A549 (cell line): ENCODE measurements at regions not wholly inside any gene's neighbourhood (a gene's known extent, or its start where the extent isn't known, plus 50 kb on each side); places are given as distances from the start of the nearest gene placed in this dataset.

Experiments
- ATAC-seq, 2 experiments: fragments of 200-7000 bp in 1 of 2; fragments of >200 bp in 1 of 2; cut with Nextera tagmentation in 1 of 2; cut with Tn5 transposase in 1 of 2; 3 replicates each; pipeline versions ENCODE4 v1.8.0 to v1.9.1; 2018 to 2020; ENCODE audit warnings: mild to moderate bottlenecking in 1 of 2, moderate library complexity in 1 of 2
- CTCF ChIA-PET: fragments of 300-600 bp; sonication (Branson Sonifier 250); formaldehyde crosslinking; extraction: SDS; loops from one replicate; lab custom pipeline; 2021; ENCODE audit warnings: antibody characterized with exemption, inconsistent platforms; lab: Yijun Ruan, JAX
- POLR2A ChIA-PET: fragments of 350-600 bp; formaldehyde crosslinking; extraction: SDS; loops from one replicate; lab custom pipeline; 2021; ENCODE audit warnings: antibody characterized with exemption, inconsistent platforms; lab: Yijun Ruan, JAX
- DNase-seq, 2 experiments: peaks; one replicate each; pipeline versions ENCODE4 v3.0.0 to v3.0.0-alpha.2; 2011 to 2016; ENCODE audit warnings: low read depth in 1 of 2, low spot score in 1 of 2
- FAIRE-seq: peaks from 2 replicates; lab custom pipeline; 2011; peaks lifted over from hg19 to GRCh38; lab: Jason Lieb, UNC
- H3K27ac ChIP-seq, 2 experiments: fragments of >200 bp; sonication (Bioruptor Twin); formaldehyde crosslinking; 3 replicates each; pipeline ENCODE4 v1.5.1; 2016 to 2017
- H3K4me1 ChIP-seq: fragments of >200 bp; sonication (Bioruptor Twin); formaldehyde crosslinking; 3 replicates; pipeline ENCODE4 v1.6.1; 2016
- H3K4me2 ChIP-seq: fragments of >200 bp; sonication (Bioruptor Twin); formaldehyde crosslinking; 3 replicates; pipeline ENCODE4 v1.6.1; 2016
- H3K4me3 ChIP-seq: fragments of >200 bp; sonication (Bioruptor Twin); formaldehyde crosslinking; 3 replicates; pipeline ENCODE4 v1.5.1; 2016
- H3K9me3 ChIP-seq: fragments of >200 bp; sonication (Bioruptor Twin); formaldehyde crosslinking; 3 replicates; pipeline ENCODE4 v1.6.1; 2016
- BCL3 ChIP-seq: fragments of >200 bp; sonication (Bioruptor Twin); formaldehyde crosslinking; IDR thresholded peaks from 3 replicates; pipeline ENCODE4 v1.6.1; 2016
- CBX8 ChIP-seq: fragments of 200-600 bp; sonication (generic); IDR thresholded peaks from 2 replicates; pipeline ENCODE4 v1.6.1; 2016
- CHD4 ChIP-seq: fragments of 200-600 bp; sonication (generic); IDR thresholded peaks from 2 replicates; pipeline ENCODE4 v1.6.1; 2016; ENCODE audit warnings: antibody characterized with exemption, mild to moderate bottlenecking, borderline replicate concordance
- E2F6 ChIP-seq: IDR thresholded peaks from 2 replicates; pipeline ENCODE4 v1.6.1; 2012; ENCODE audit warnings: low read depth, borderline replicate concordance
- EHMT2 ChIP-seq: fragments of 200-600 bp; sonication (generic); IDR thresholded peaks from 2 replicates; pipeline ENCODE4 v1.6.1; 2016; ENCODE audit warnings: antibody characterized with exemption, low read depth, mild to moderate bottlenecking, moderate library complexity
- EP300 ChIP-seq, 2 experiments: fragments of >200 bp; sonication (Bioruptor Twin); formaldehyde crosslinking; IDR thresholded peaks; 2 replicates in 1 of 2; 3 replicates in 1 of 2; pipeline ENCODE4 v1.6.1; 2016 to 2017
- ESRRA ChIP-seq: fragments of 150-350 bp; IDR thresholded peaks from 2 replicates; pipeline ENCODE4 v1.6.1; 2014; ENCODE audit warnings: mild to moderate bottlenecking, low read length, borderline replicate concordance
- FOSB ChIP-seq: fragments of 250-450 bp; sonication (Bioruptor Pico); IDR thresholded peaks from 2 replicates; pipeline ENCODE4 v1.5.0; 2020; ENCODE audit warnings: mild to moderate bottlenecking, moderate library complexity
- FOSL2 ChIP-seq, 2 experiments: fragments of 450-650 bp in 1 of 2; fragments of >200 bp in 1 of 2; sonication (Bioruptor Twin) in 1 of 2; formaldehyde crosslinking; IDR thresholded peaks; 2 replicates each; pipeline versions ENCODE4 v1.5.0 to v1.6.1; 2016 to 2020; ENCODE audit warnings: mild to moderate bottlenecking in 1 of 2, moderate library complexity in 1 of 2
- FOXS1 ChIP-seq: fragments of 250-450 bp; sonication (Bioruptor Pico); IDR thresholded peaks from 2 replicates; pipeline ENCODE4 v1.5.0; 2020; ENCODE audit warnings: mild to moderate bottlenecking, moderate library complexity
- GATA3 ChIP-seq: IDR thresholded peaks from 2 replicates; pipeline ENCODE4 v1.6.1; 2012; ENCODE audit warnings: borderline replicate concordance
- HDAC2 ChIP-seq: fragments of 200-600 bp; sonication (generic); IDR thresholded peaks from 2 replicates; pipeline ENCODE4 v1.6.1; 2016
- HEYL ChIP-seq: fragments of 250-450 bp; sonication (Bioruptor Pico); IDR thresholded peaks from 2 replicates; pipeline ENCODE4 v1.8.0; 2021; ENCODE audit warnings: mild to moderate bottlenecking, moderate library complexity
- HOXB5 ChIP-seq: fragments of 250-450 bp; sonication (Bioruptor Pico); IDR thresholded peaks from 2 replicates; pipeline ENCODE4 v1.5.0; 2020; ENCODE audit warnings: mild to moderate bottlenecking, moderate library complexity
- JUN ChIP-seq, 2 experiments: fragments of >200 bp; sonication (Bioruptor Twin); formaldehyde crosslinking; IDR thresholded peaks; 2 replicates in 1 of 2; 3 replicates in 1 of 2; pipeline ENCODE4 v1.6.1; 2016 to 2017
- JUNB ChIP-seq: fragments of >200 bp; sonication (Bioruptor Twin); formaldehyde crosslinking; IDR thresholded peaks from 2 replicates; pipeline ENCODE4 v1.6.1; 2016
- MAZ ChIP-seq: fragments of 150-350 bp; IDR thresholded peaks from 2 replicates; pipeline ENCODE4 v1.6.1; 2014; ENCODE audit warnings: antibody characterized with exemption, low read depth, low read length, borderline replicate concordance
- MYC ChIP-seq: IDR thresholded peaks from 2 replicates; pipeline ENCODE4 v1.6.1; 2012; ENCODE audit warnings: mild to moderate bottlenecking, inconsistent platforms, low read length, improper control_type of control experiment, borderline replicate concordance
- NFE2L2 ChIP-seq: fragments of 150-350 bp; conservative IDR thresholded peaks from 2 replicates; pipeline ENCODE4 v1.6.1; 2014; ENCODE audit warnings: low read length
- NPAS2 ChIP-seq: fragments of 250-450 bp; sonication (Bioruptor Pico); IDR thresholded peaks from 2 replicates; pipeline ENCODE4 v1.8.0; 2022; ENCODE audit warnings: mild to moderate bottlenecking, moderate library complexity, borderline replicate concordance
- NR3C1 ChIP-seq: fragments of >200 bp; sonication (Bioruptor Twin); formaldehyde crosslinking; IDR thresholded peaks from 3 replicates; pipeline ENCODE4 v1.6.1; 2017
- RAD21 ChIP-seq, 2 experiments: fragments of >200 bp in 1 of 2; sonication (Bioruptor Twin) in 1 of 2; formaldehyde crosslinking in 1 of 2; IDR thresholded peaks in 1 of 2; conservative IDR thresholded peaks in 1 of 2; 2 replicates in 1 of 2; 3 replicates in 1 of 2; pipeline ENCODE4 v1.6.1; 2012 to 2018; ENCODE audit warnings: inconsistent platforms in 1 of 2
- RARB ChIP-seq: fragments of 250-450 bp; sonication (Bioruptor Pico); IDR thresholded peaks from 2 replicates; pipeline ENCODE4 v1.8.0; 2021; ENCODE audit warnings: mild to moderate bottlenecking, moderate library complexity
- RFX5 ChIP-seq: fragments of 450-650 bp; IDR thresholded peaks from 2 replicates; pipeline ENCODE4 v1.7.1; 2014; ENCODE audit warnings: antibody characterized with exemption, mild to moderate bottlenecking, moderate library complexity
- SMC3 ChIP-seq: fragments of >200 bp; sonication (Bioruptor Twin); formaldehyde crosslinking; IDR thresholded peaks from 3 replicates; pipeline ENCODE4 v1.6.1; 2018; ENCODE audit warnings: inconsistent platforms
- TFCP2L1 ChIP-seq: fragments of 250-450 bp; sonication (Bioruptor Pico); IDR thresholded peaks from 2 replicates; pipeline ENCODE4 v1.5.0; 2021; ENCODE audit warnings: mild to moderate bottlenecking
- TP53 ChIP-seq: fragments of 250-450 bp; sonication (Bioruptor Pico); IDR thresholded peaks from 2 replicates; pipeline ENCODE4 v1.5.0; 2021; ENCODE audit warnings: mild to moderate bottlenecking, moderate library complexity
- USF2 ChIP-seq: fragments of 450-650 bp; IDR thresholded peaks from 2 replicates; pipeline ENCODE4 v1.6.1; 2014; ENCODE audit warnings: antibody characterized with exemption
- ZNF302 ChIP-seq: fragments of 250-450 bp; sonication (Bioruptor Pico); IDR thresholded peaks from 2 replicates; pipeline ENCODE4 v1.9.0; 2021; ENCODE audit warnings: inconsistent platforms, mild to moderate bottlenecking, moderate library complexity
- WGBS: methylation state at CpG from one replicate; pipeline ENCODE4 v1.1.6; 2017; ENCODE audit errors: missing lambda C conversion rate; 5-methylcytosine and 5-hydroxymethylcytosine counted together

DNA sequence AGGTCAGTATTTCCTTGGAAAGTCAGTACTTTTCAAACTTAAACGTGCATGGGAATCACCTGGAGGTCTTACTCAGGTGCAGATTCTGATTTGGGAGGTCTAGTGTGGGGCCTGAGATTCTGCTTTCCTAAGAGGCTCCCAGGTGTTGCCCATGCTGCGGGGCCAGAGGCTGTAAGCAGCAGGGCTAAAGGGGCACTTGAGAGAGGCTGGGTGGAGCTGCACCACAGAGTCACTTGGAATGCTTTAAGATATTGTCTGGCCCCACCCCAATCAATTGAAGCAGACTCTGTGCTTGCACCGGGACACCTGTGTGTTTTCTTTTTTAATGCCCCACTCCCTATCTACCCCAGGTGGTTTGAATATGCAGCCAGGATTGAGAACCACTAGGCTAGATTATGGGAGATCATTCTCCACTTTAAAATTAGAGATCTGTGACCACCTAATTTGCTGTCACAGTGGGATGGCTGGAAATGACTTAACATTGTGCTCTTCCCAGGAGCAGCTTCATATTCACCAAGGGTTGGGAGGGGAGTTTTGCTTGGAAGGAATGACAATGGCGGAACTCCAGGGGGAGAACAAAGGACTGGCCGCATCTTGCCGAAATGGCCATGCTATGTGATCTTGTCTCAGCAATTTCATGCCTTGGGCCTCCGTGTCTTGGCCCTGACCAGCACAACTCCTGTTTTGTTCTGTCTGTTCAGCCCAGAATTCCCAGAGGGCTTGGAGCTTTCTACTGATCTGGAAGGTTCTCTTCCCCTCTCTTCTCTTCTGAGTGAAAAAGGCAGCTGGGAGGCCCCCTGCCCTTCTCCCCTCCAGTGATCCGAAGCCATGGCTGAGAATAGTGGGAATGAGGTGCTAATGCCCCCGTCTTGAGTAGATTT is 80.2 kb downstream of the FAM241B start:
- no peak overlapping the region for H3K27ac ChIP-seq
- FAIRE-seq: no peak
- DNase-seq: no peak
- H3K4me1 ChIP-seq: no peaks in the 10 kb centered on the region
- no peak overlapping the region for H3K4me2 ChIP-seq
- no peaks in the 10 kb centered on the region; the same call in 2 of the 3 replicates for H3K9me3 ChIP-seq
- no peak for ATAC-seq
- H3K4me3 ChIP-seq: no peak overlapping the region
- CTCF ChIA-PET: interaction anchor here (4.2 kb wide), 1 partner anchor 14 kb away, joined by 21 read pairs; no protein-coding TSS in a partner anchor
- POLR2A ChIA-PET: no interaction called here
- WGBS: 48% methylated on average over 9 of the region's 9 CpGs
- TF ChIP-seq RFX5: no peak
- TF ChIP-seq CBX8: no peak
- TF ChIP-seq JUNB: no peak
- TF ChIP-seq EP300 (IDR thresholded peaks at IDR 0.05): no peak
- no peak for TF ChIP-seq CHD4
- TF ChIP-seq ESRRA: no peak
- TF ChIP-seq RAD21 (conservative IDR thresholded peaks at IDR 0.05 in 1 of 2, IDR thresholded peaks at IDR 0.05 in 1 of 2): no peak
- no peak for TF ChIP-seq BCL3
- TF ChIP-seq USF2: no peak
- TF ChIP-seq FOSB (CRISPR knock-in tag): no peak
- no peak for TF ChIP-seq GATA3
- TF ChIP-seq MAZ: no peak
- TF ChIP-seq NR3C1: no peak
- TF ChIP-seq MYC: no peak
- TF ChIP-seq NFE2L2: no peak
- TF ChIP-seq FOXS1 (CRISPR knock-in tag): no peak
- no peak for TF ChIP-seq E2F6
- TF ChIP-seq HOXB5 (CRISPR knock-in tag): no peak
- TF ChIP-seq TFCP2L1 (CRISPR knock-in tag): no peak

DNA sequence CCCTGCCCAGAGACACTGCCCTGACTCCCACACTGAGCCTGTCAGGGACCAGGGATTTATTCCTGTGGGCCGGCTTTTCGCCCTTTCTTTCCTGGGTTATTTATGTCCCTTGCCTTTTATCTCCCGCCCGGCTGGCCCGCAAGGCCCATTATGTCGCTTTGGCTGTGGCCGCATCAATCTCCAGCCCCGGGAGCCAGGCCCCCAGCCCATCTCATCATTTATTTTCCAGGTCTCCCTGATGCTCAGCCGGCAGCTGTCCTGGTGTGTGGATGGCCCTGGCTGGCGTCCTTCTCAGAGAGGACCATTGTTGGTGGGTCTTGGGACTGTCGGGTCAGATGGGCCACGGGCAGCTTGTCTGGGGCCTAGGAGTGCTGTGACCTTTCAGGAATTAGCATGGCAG is 82.3 kb downstream of the FAM241B start:
- no peaks in the 10 kb centered on the region for H3K4me1 ChIP-seq
- no peak for DNase-seq
- no peaks in the 10 kb centered on the region for H3K9me3 ChIP-seq
- ATAC-seq: no peak
- no peak overlapping the region for H3K27ac ChIP-seq
- FAIRE-seq: no peak
- TF ChIP-seq EHMT2 (no peak), EP300 (IDR thresholded peaks at IDR 0.05) (no peak), RFX5 (no peak), GATA3 (no peak), NPAS2 (no peak), NFE2L2 (no peak), JUN (IDR thresholded peaks at IDR 0.05) (no peak), TP53 (CRISPR knock-in tag) (no peak), ESRRA (no peak), FOSL2 (IDR thresholded peaks at IDR 0.05) (no peak), FOSL2 (CRISPR knock-in tag; IDR thresholded peaks at IDR 0.05) (no peak), SMC3 (no peak), HEYL (CRISPR knock-in tag) (no peak), HDAC2 (no peak), RARB (no peak), ZNF302 (CRISPR knock-in tag) (no peak)
- POLR2A ChIA-PET: no interaction called here
- H3K4me2 ChIP-seq: no peak overlapping the region
- no peak overlapping the region for H3K4me3 ChIP-seq
- CTCF ChIA-PET: interaction anchor here (0.8 to 8.9 kb wide), 3 partner anchors 16 to 68 kb away, joined by 3 to 153 read pairs (median 41); no protein-coding TSS in a partner anchor
- WGBS: 70% methylated on average over 11 of the region's 12 CpGs
